ENCODE measurements at regions not wholly inside any gene's neighbourhood (a gene's known extent, or its start where the extent isn't known, plus 50 kb on each side); places are given as distances from the start of the nearest gene placed in this dataset.

GRCh38 chr13:50071379-50071778, 56.1 kb downstream of the KCNRG start:
- no peak overlapping the region for H3K4me3 ChIP-seq
- H3K27me3 ChIP-seq = no peaks in the 10 kb centered on the region
- no peak for TF ChIP-seq Cebpa-rat (IDR thresholded peaks at IDR 0.05)
- peaks cover 44% of the 10 kb centered on the region for H3K4me1 ChIP-seq
- no peaks in the 10 kb centered on the region for H3K9me3 ChIP-seq
- 0 out of 2 replicates have a peak overlapping the region, but pooled peaks have one; percentile 11 for H3K27ac ChIP-seq
- H3K36me3 ChIP-seq = peaks cover 57% of the 10 kb centered on the region
- no peak overlapping the region for H3K9ac ChIP-seq
- H4K20me1 ChIP-seq = peaks cover 97% of the 10 kb centered on the region
- H3K4me2 ChIP-seq = peak overlapping the region; percentile 47

- Histone ChIP-seq H3K27me3 (no peaks in the 10 kb centered on the region), H3K27ac (no peak overlapping the region; the same call in 1 of the 2 replicates), H3K36me3 (peaks cover 44% of the 10 kb centered on the region), H3K4me2 (no peak overlapping the region), H4K20me1 (peaks cover 95% of the 10 kb centered on the region), H3K4me1 (peaks cover 56% of the 10 kb centered on the region), H3K4me3 (no peak overlapping the region), H3K9me3 (no peaks in the 10 kb centered on the region), H3K9ac (no peak overlapping the region)
- TF ChIP-seq Cebpa-rat (IDR thresholded peaks at IDR 0.05) = no peak
Measured at GRCh38 chr13:50072676-50073075, 57.4 kb downstream of the KCNRG start.

GRCh38 chr13:50073340-50073739, 58.1 kb downstream of the KCNRG start:
- H3K4me2 ChIP-seq = 0 out of 2 replicates have a peak overlapping the region, but pooled peaks have one; percentile 1
- peaks cover 95% of the 10 kb centered on the region for H4K20me1 ChIP-seq
- no peak for TF ChIP-seq Cebpa-rat (IDR thresholded peaks at IDR 0.05)
- H3K9me3 ChIP-seq = no peaks in the 10 kb centered on the region
- H3K27me3 ChIP-seq = no peaks in the 10 kb centered on the region
- H3K36me3 ChIP-seq = peaks cover 38% of the 10 kb centered on the region
- peaks cover 62% of the 10 kb centered on the region for H3K4me1 ChIP-seq
- no peak overlapping the region for H3K9ac ChIP-seq
- H3K4me3 ChIP-seq = no peak overlapping the region
- H3K27ac ChIP-seq = no peak overlapping the region

GRCh38 chr13:50074843-50075242, 59.6 kb downstream of the KCNRG start:
- no peak overlapping the region for H3K27ac ChIP-seq
- H3K4me3 ChIP-seq = no peak overlapping the region
- peak overlapping the region; percentile 55; the same call in 1 of the 2 replicates for H3K4me2 ChIP-seq
- H4K20me1 ChIP-seq = peaks cover 95% of the 10 kb centered on the region
- H3K9me3 ChIP-seq = no peaks in the 10 kb centered on the region
- peaks cover 23% of the 10 kb centered on the region for H3K36me3 ChIP-seq
- no peak for TF ChIP-seq Cebpa-rat (IDR thresholded peaks at IDR 0.05)
- no peaks in the 10 kb centered on the region for H3K27me3 ChIP-seq
- H3K9ac ChIP-seq = no peak overlapping the region
- H3K4me1 ChIP-seq = peaks cover 69% of the 10 kb centered on the region

- Histone ChIP-seq H3K27ac (no peak overlapping the region), H3K27me3 (no peaks in the 10 kb centered on the region), H4K20me1 (peaks cover 95% of the 10 kb centered on the region), H3K4me1 (peaks cover 69% of the 10 kb centered on the region), H3K4me2 (peak overlapping the region; percentile 55), H3K4me3 (no peak overlapping the region), H3K9me3 (no peaks in the 10 kb centered on the region), H3K9ac (no peak overlapping the region), H3K36me3 (peaks cover 17% of the 10 kb centered on the region)
- TF ChIP-seq Cebpa-rat (IDR thresholded peaks at IDR 0.05) = no peak
Measured at GRCh38 chr13:50075619-50076097, 60.4 kb downstream of the KCNRG start.

- Histone ChIP-seq H3K4me2 (peak overlapping the region; percentile 89), H3K36me3 (peaks cover 5% of the 10 kb centered on the region; the same call in 1 of the 2 replicates), H3K27ac (peak overlapping the region; percentile 96; the same call in 1 of the 2 replicates), H3K27me3 (no peaks in the 10 kb centered on the region), H3K9ac (no peak overlapping the region), H3K9me3 (no peaks in the 10 kb centered on the region), H3K4me3 (no peak overlapping the region; the same call in 1 of the 2 replicates), H4K20me1 (peaks cover 92% of the 10 kb centered on the region), H3K4me1 (peaks cover 53% of the 10 kb centered on the region)
- no peak for TF ChIP-seq Cebpa-rat (IDR thresholded peaks at IDR 0.05)
Measured at GRCh38 chr13:50077431-50077830, 62.2 kb downstream of the KCNRG start.

GRCh38 chr13:50078231-50078894, 63.1 kb downstream of the KCNRG start:
- Histone ChIP-seq H3K4me3 (peak overlapping the region; percentile 89), H3K27ac (peak overlapping the region; percentile 96), H3K4me2 (peak overlapping the region; percentile 89), H3K4me1 (peaks cover 55% of the 10 kb centered on the region), H3K9me3 (no peaks in the 10 kb centered on the region), H3K9ac (peak overlapping the region; percentile 97), H3K36me3 (peaks cover 5% of the 10 kb centered on the region; the same call in 1 of the 2 replicates), H4K20me1 (peaks cover 93% of the 10 kb centered on the region), H3K27me3 (no peaks in the 10 kb centered on the region)
- TF ChIP-seq Cebpa-rat (IDR thresholded peaks at IDR 0.05) = no peak

GRCh38 chr13:50078895-50079654, 63.8 kb downstream of the KCNRG start:
- Histone ChIP-seq H3K4me1 (peaks cover 55% of the 10 kb centered on the region), H3K4me3 (peak overlapping the region; percentile 89), H3K36me3 (0 out of 2 replicates have a peak, but pooled peaks cover 8% of the 10 kb centered on the region), H3K9me3 (no peaks in the 10 kb centered on the region), H3K9ac (peak overlapping the region; percentile 97), H3K4me2 (peak overlapping the region; percentile 89), H4K20me1 (peaks cover 93% of the 10 kb centered on the region), H3K27ac (peak overlapping the region; percentile 96), H3K27me3 (no peaks in the 10 kb centered on the region)
- TF ChIP-seq Cebpa-rat (IDR thresholded peaks at IDR 0.05) = no peak

- Histone ChIP-seq H3K4me3 (peak overlapping the region; percentile 89), H3K36me3 (0 out of 2 replicates have a peak, but pooled peaks cover 9% of the 10 kb centered on the region), H3K27me3 (no peaks in the 10 kb centered on the region), H3K4me2 (peak overlapping the region; percentile 89), H4K20me1 (peaks cover 95% of the 10 kb centered on the region), H3K27ac (peak overlapping the region; percentile 96), H3K9ac (peak overlapping the region; percentile 97), H3K4me1 (peaks cover 58% of the 10 kb centered on the region), H3K9me3 (no peaks in the 10 kb centered on the region)
- TF ChIP-seq Cebpa-rat (IDR thresholded peaks at IDR 0.05) = no peak
Measured at GRCh38 chr13:50079655-50080202, 64.5 kb downstream of the KCNRG start.

All from BLaER1 (cell line).